ENCODE measurements at regions not wholly inside any gene's neighbourhood (a gene's known extent, or its start where the extent isn't known, plus 50 kb on each side); places are given as distances from the start of the nearest gene placed in this dataset.

DNA sequence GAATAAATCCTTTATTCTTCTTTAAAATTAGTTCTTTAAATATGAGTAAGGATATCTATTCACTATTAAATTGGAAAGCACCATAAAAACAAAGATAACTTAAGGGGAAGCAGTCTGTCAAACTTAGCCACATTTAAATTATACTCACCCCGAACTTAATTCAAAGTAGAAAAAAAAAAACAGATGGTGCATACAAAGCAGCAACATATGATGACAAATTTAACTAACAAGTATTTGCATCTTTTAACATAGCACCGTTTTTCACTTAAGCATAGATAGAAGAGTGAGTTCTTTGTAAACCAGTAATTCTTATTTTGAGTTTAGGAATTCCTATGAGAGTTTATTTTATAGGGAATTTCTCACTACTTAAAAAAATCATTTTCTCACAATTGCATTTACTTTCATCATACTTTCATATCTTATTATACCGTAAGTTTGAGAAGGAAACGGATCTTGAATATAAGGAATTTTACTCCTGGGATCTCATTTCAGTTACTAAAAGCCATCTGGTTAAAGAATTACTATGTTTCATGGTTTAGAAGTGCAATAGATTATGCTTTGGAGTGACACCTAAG lies 828.2 kb upstream of the MAP3K7 start:
- TF ChIP-seq, protein P1, sequence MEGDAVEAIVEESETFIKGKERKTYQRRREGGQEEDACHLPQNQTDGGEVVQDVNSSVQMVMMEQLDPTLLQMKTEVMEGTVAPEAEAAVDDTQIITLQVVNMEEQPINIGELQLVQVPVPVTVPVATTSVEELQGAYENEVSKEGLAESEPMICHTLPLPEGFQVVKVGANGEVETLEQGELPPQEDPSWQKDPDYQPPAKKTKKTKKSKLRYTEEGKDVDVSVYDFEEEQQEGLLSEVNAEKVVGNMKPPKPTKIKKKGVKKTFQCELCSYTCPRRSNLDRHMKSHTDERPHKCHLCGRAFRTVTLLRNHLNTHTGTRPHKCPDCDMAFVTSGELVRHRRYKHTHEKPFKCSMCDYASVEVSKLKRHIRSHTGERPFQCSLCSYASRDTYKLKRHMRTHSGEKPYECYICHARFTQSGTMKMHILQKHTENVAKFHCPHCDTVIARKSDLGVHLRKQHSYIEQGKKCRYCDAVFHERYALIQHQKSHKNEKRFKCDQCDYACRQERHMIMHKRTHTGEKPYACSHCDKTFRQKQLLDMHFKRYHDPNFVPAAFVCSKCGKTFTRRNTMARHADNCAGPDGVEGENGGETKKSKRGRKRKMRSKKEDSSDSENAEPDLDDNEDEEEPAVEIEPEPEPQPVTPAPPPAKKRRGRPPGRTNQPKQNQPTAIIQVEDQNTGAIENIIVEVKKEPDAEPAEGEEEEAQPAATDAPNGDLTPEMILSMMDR (conservative IDR thresholded peaks at IDR 0.05), result no peak
- TF ChIP-seq EZH2 (IDR thresholded peaks at IDR 0.05; ENCODE audit: low read depth), result no peak
